Fibroblast of lung (primary cell): ENCODE measurements at regions not wholly inside any gene's neighbourhood (a gene's known extent, or its start where the extent isn't known, plus 50 kb on each side); places are given as distances from the start of the nearest gene placed in this dataset.

Source experiments
- EZH2 ChIP-seq: IDR thresholded peaks from 2 replicates; pipeline ENCODE4 v1.5.1; 2012; ENCODE audit warnings: low read length, control low read depth, mild to moderate bottlenecking; ENCODE audit errors: missing control alignments
- TF ChIP-seq, protein P1 (sequence below), 2 donors: IDR thresholded peaks in 1 of 2; conservative IDR thresholded peaks in 1 of 2; 1 replicate in 1 of 2; 2 replicates in 1 of 2; pipeline ENCODE4 v1.5.1; 2011 to 2012; ENCODE audit warnings: low read length in 2 of 2, control low read depth in 1 of 2, inconsistent platforms in 1 of 2, low read depth in 1 of 2, mild to moderate bottlenecking in 1 of 2

GRCh38 chr6:105594821-105595220 is 191.9 kb upstream of the PREP start:
- TF ChIP-seq, protein P1, sequence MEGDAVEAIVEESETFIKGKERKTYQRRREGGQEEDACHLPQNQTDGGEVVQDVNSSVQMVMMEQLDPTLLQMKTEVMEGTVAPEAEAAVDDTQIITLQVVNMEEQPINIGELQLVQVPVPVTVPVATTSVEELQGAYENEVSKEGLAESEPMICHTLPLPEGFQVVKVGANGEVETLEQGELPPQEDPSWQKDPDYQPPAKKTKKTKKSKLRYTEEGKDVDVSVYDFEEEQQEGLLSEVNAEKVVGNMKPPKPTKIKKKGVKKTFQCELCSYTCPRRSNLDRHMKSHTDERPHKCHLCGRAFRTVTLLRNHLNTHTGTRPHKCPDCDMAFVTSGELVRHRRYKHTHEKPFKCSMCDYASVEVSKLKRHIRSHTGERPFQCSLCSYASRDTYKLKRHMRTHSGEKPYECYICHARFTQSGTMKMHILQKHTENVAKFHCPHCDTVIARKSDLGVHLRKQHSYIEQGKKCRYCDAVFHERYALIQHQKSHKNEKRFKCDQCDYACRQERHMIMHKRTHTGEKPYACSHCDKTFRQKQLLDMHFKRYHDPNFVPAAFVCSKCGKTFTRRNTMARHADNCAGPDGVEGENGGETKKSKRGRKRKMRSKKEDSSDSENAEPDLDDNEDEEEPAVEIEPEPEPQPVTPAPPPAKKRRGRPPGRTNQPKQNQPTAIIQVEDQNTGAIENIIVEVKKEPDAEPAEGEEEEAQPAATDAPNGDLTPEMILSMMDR (conservative IDR thresholded peaks at IDR 0.05 in 1 of 2, IDR thresholded peaks at IDR 0.05 in 1 of 2; ENCODE audit: low read depth in 1 of 2, low read length in 2 of 2), result no peak
- no peak for TF ChIP-seq EZH2
